ENCODE measurements at regions not wholly inside any gene's neighbourhood (a gene's known extent, or its start where the extent isn't known, plus 50 kb on each side); places are given as distances from the start of the nearest gene placed in this dataset.

- ATAC-seq (ENCODE audit: low read depth), result no peak
- no peaks in the 10 kb centered on the region for H3K9me3 ChIP-seq (ENCODE audit: control insufficient read depth, insufficient read depth, low read length)
- no peak overlapping the region for H2BK5ac ChIP-seq (ENCODE audit: low read depth, low read length, poor library complexity, severe bottlenecking)
- no peak overlapping the region for H2BK20ac ChIP-seq (ENCODE audit: low read depth, low read length)
- no peak overlapping the region for H3K27ac ChIP-seq (ENCODE audit: insufficient read depth, low read length)
- H3K4ac ChIP-seq (ENCODE audit: low read depth, low read length), result no peak overlapping the region
- no peaks in the 10 kb centered on the region for H3K36me3 ChIP-seq (ENCODE audit: control insufficient read depth, insufficient read depth, low read length)
- TF ChIP-seq USF2 (IDR thresholded peaks at IDR 0.05; ENCODE audit: low read depth, low read length) (no peak), NFE2L2 (IDR thresholded peaks at IDR 0.05; ENCODE audit: low read depth, low read length) (no peak), CTCF (conservative IDR thresholded peaks at IDR 0.05; ENCODE audit: low read depth, low read length) (no peak), CEBPB (IDR thresholded peaks at IDR 0.05; ENCODE audit: low read depth, low read length) (no peak)
- in situ Hi-C loops (cut with MboI; ENCODE audit: low sequenced_read_pairs), result no loop called here
- H3K18ac ChIP-seq (ENCODE audit: low read depth, low read length), result no peak overlapping the region
- ChIA-PET POLR2A (ENCODE audit: unreplicated experiment) (no interaction called here), CTCF (interaction anchor here (0.6 kb wide), 1 partner anchor 90 kb away, joined by 3 read pairs; no protein-coding TSS in a partner anchor)
- no peaks in the 10 kb centered on the region for H3K4me1 ChIP-seq (ENCODE audit: control insufficient read depth, insufficient read depth, low read length)
- H4K5ac ChIP-seq (ENCODE audit: low read depth, low read length), result no peak overlapping the region
- H2AK9ac ChIP-seq (replicated peaks; ENCODE audit: low read depth, low read length, poor library complexity), result no peak overlapping the region
- no peaks in the 10 kb centered on the region for H3K79me1 ChIP-seq (ENCODE audit: low read depth in 1 of 2, low read length in 2 of 2)
- intact Hi-C loops (cut with micrococcal nuclease), result no loop called here
- no peaks in the 10 kb centered on the region for H3K27me3 ChIP-seq (ENCODE audit: control insufficient read depth, insufficient read depth, low read length)
- H3K14ac ChIP-seq (replicated peaks; ENCODE audit: low read depth, low read length), result no peak overlapping the region
- no peak overlapping the region for H4K8ac ChIP-seq (ENCODE audit: low read depth in 2 of 2, low read length in 2 of 2)
- H3K9ac ChIP-seq (ENCODE audit: low read depth, low read length), result no peak overlapping the region
- BruUV-seq (replicated peaks), result no TSS peak
- H3K4me3 ChIP-seq (ENCODE audit: insufficient read depth, low read depth, low read length), result no peak overlapping the region
- no peak overlapping the region for H2AK5ac ChIP-seq (ENCODE audit: low read depth, low read length)
- WGBS, 2 experiments (ENCODE audit: extremely low coverage in 2 of 2, insufficient read length in 1 of 2), result no CpG with 5 or more reads among the region's 3 CpGs
- no peak overlapping the region for H4K91ac ChIP-seq (ENCODE audit: insufficient read depth, low read depth, low read length)
- no peaks in the 10 kb centered on the region for H4K20me1 ChIP-seq (ENCODE audit: insufficient read depth, low read length)
- H3K9me1 ChIP-seq (ENCODE audit: insufficient read depth, low read length), result no peaks in the 10 kb centered on the region
- H3K56ac ChIP-seq (ENCODE audit: extremely low read depth, insufficient read depth, low read length), result no peak overlapping the region
- dilution Hi-C loops (cut with HindIII; ENCODE audit: low sequenced_read_pairs, unreplicated experiment), result no loop called here
- no peak for DNase-seq
- H2AFZ ChIP-seq (replicated peaks; ENCODE audit: low read length, poor library complexity), result no peak overlapping the region
- no peak overlapping the region for H2BK15ac ChIP-seq (ENCODE audit: low read depth, low read length)
- H3K23ac ChIP-seq (ENCODE audit: low read depth, low read length), result no peak overlapping the region
- no peak overlapping the region for H3K4me2 ChIP-seq (ENCODE audit: low read depth, low read length)
- no peak overlapping the region for H2BK120ac ChIP-seq (ENCODE audit: low read depth, low read length)
Observed at GRCh38 chr1:76763738-76764137, 103.5 kb upstream of the ST6GALNAC5 start.

Measured in IMR-90 (cell line).